PC-3 (cell line): ENCODE measurements at regions not wholly inside any gene's neighbourhood (a gene's known extent, or its start where the extent isn't known, plus 50 kb on each side); places are given as distances from the start of the nearest gene placed in this dataset.
A peak's percentile ranks its signal among the peaks of the same experiment; 100 is the strongest.

Source experiments
- ATAC-seq: fragments of 200-7000 bp; cut with Tn5 transposase; 2 replicates; pipeline ENCODE4 v1.9.1; 2020; ENCODE audit warnings: mild to moderate bottlenecking, moderate library complexity
- BruUV-seq: library from RNA; stranded (reverse); fragments of 400-500 nt; replicated peaks from 2 replicates; lab custom pipeline; 2021; lab: Mats Ljungman, UMichigan
- CTCF ChIA-PET: fragments of 300-600 bp; sonication (Branson Sonifier 250); formaldehyde crosslinking; loops from one replicate; lab custom pipeline; 2022; ENCODE audit warnings: antibody characterized with exemption; lab: Charles Lee
- POLR2A ChIA-PET: fragments of 300-600 bp; sonication (Branson Sonifier 250); formaldehyde crosslinking; loops from one replicate; lab custom pipeline; 2022; ENCODE audit warnings: antibody characterized with exemption; ENCODE audit not compliant: unreplicated experiment; lab: Charles Lee
- DNase-seq: peaks from one replicate; pipeline ENCODE4 v3.0.0-alpha.2; 2015
- H2AFZ ChIP-seq: fragments of 300-600 bp; sonication (generic); 2 replicates; pipeline ENCODE4 v1.6.0; 2016; ENCODE audit warnings: antibody characterized with exemption, low read length
- H3F3A ChIP-seq: fragments of 300-600 bp; sonication (generic); one replicate; pipeline ENCODE4 v1.6.0; 2017; ENCODE audit warnings: antibody characterized with exemption, low read length, control low read depth, mild to moderate bottlenecking; ENCODE audit not compliant: unreplicated experiment
- H3K27ac ChIP-seq: fragments of 300-600 bp; sonication (generic); 2 replicates; pipeline ENCODE4 v1.5.1; 2016; ENCODE audit warnings: mild to moderate bottlenecking, low read length
- H3K27me3 ChIP-seq: fragments of 300-600 bp; sonication (generic); 2 replicates; pipeline ENCODE4 v1.6.1; 2016; ENCODE audit warnings: low read length, mixed read lengths
- H3K36me3 ChIP-seq: fragments of 300-600 bp; sonication (generic); 2 replicates; pipeline ENCODE4 v1.6.1; 2016; ENCODE audit warnings: low read depth, mixed run types, low read length, mixed read lengths
- H3K4me1 ChIP-seq: fragments of 300-600 bp; sonication (generic); 2 replicates; pipeline ENCODE4 v1.5.1; 2016; ENCODE audit warnings: low read length; ENCODE audit not compliant: insufficient read depth
- H3K4me2 ChIP-seq: fragments of 300-600 bp; sonication (generic); 2 replicates; pipeline ENCODE4 v1.6.0; 2016; ENCODE audit warnings: low read length
- H3K4me3 ChIP-seq: fragments of 300-600 bp; sonication (generic); 2 replicates; pipeline ENCODE4 v1.5.1; 2016; ENCODE audit warnings: mild to moderate bottlenecking, low read length, mixed read lengths
- H3K79me2 ChIP-seq: fragments of 300-600 bp; sonication (generic); 2 replicates; pipeline ENCODE4 v1.6.1; 2017; ENCODE audit warnings: low read length, mixed read lengths
- H3K9ac ChIP-seq: fragments of 300-600 bp; sonication (generic); 2 replicates; pipeline ENCODE4 v1.6.0; 2016; ENCODE audit warnings: mild to moderate bottlenecking, low read length
- H3K9me2 ChIP-seq: fragments of 300-600 bp; sonication (generic); replicated peaks from 2 replicates; pipeline ENCODE4 v1.6.1; 2016; ENCODE audit warnings: mixed run types, low read length, mixed read lengths
- H3K9me3 ChIP-seq: fragments of 300-600 bp; sonication (generic); 2 replicates; pipeline ENCODE4 v1.6.1; 2016; ENCODE audit warnings: low read length, mixed read lengths
- H4K20me1 ChIP-seq: fragments of 300-600 bp; sonication (generic); 2 replicates; pipeline ENCODE4 v1.6.1; 2016; ENCODE audit warnings: low read length, mixed read lengths
- CTCF ChIP-seq: fragments of 300-600 bp; sonication (generic); conservative IDR thresholded peaks from 2 replicates; pipeline ENCODE4 v1.5.1; 2017; ENCODE audit warnings: antibody characterized with exemption, low read depth, mild to moderate bottlenecking, low read length
- EZH2 ChIP-seq: fragments of 300-600 bp; sonication (generic); IDR thresholded peaks from one replicate; pipeline ENCODE4 v1.6.1; 2017; ENCODE audit warnings: antibody characterized with exemption, mild to moderate bottlenecking, low read length; ENCODE audit not compliant: unreplicated experiment
- EZH2phosphoT487 ChIP-seq: fragments of 300-600 bp; sonication (generic); IDR thresholded peaks from 2 replicates; pipeline ENCODE4 v1.6.1; 2018; ENCODE audit warnings: mild to moderate bottlenecking, antibody characterized with exemption, low read length, borderline replicate concordance
- intact Hi-C: fragments of 100-400 bp; cut with micrococcal nuclease; formaldehyde crosslinking; loops from 2 replicates; pipeline ENCODE4 v1.9.0; 2023

GRCh38 chr11:119832202-119832935 lies 103.4 kb upstream of the NECTIN1 start:
- TF ChIP-seq EZH2phosphoT487, result no peak
- no peak for TF ChIP-seq EZH2
- TF ChIP-seq CTCF, result no peak
- peak; percentile 37 for ATAC-seq
- CTCF ChIA-PET, result no interaction called here

GRCh38 chr11:119831011-119831410 lies 102.0 kb upstream of the NECTIN1 start:
- ATAC-seq, result no peak
- BruUV-seq, result no TSS peak
- CTCF ChIA-PET, result no interaction called here

More at GRCh38 chr11:119832202-119832935, 103.4 kb upstream of the NECTIN1 start:
- no peak overlapping the region for H3K4me3 ChIP-seq
- POLR2A ChIA-PET, result no interaction called here
- no peaks in the 10 kb centered on the region for H3K9me3 ChIP-seq
- DNase-seq, result peak; percentile 6
- no peak overlapping the region for H3K27ac ChIP-seq
- no peaks in the 10 kb centered on the region for H3K9me2 ChIP-seq
- no peaks in the 10 kb centered on the region for H4K20me1 ChIP-seq
- no peaks in the 10 kb centered on the region for H3F3A ChIP-seq
- no TSS peak for BruUV-seq
- H3K79me2 ChIP-seq, result no peaks in the 10 kb centered on the region
- no peaks in the 10 kb centered on the region for H3K36me3 ChIP-seq
- H3K4me2 ChIP-seq, result no peak overlapping the region
- peak overlapping the region; percentile 41; the same call in 1 of the 2 replicates for H2AFZ ChIP-seq
- H3K4me1 ChIP-seq, result no peaks in the 10 kb centered on the region
- H3K9ac ChIP-seq, result no peak overlapping the region
- intact Hi-C loops, result no loop called here
- peaks cover 62% of the 10 kb centered on the region for H3K27me3 ChIP-seq

More at GRCh38 chr11:119831011-119831410, 102.0 kb upstream of the NECTIN1 start:
- H3K27me3 ChIP-seq, result peaks cover 67% of the 10 kb centered on the region
- H3K4me3 ChIP-seq, result no peak overlapping the region
- no peak for DNase-seq
- POLR2A ChIA-PET, result no interaction called here
- H2AFZ ChIP-seq, result no peak overlapping the region
- intact Hi-C loops, result no loop called here
- H3K4me1 ChIP-seq, result no peaks in the 10 kb centered on the region
- no peaks in the 10 kb centered on the region for H3K9me2 ChIP-seq
- H3K79me2 ChIP-seq, result no peaks in the 10 kb centered on the region
- no peaks in the 10 kb centered on the region for H3F3A ChIP-seq
- H3K27ac ChIP-seq, result no peak overlapping the region
- no peak overlapping the region for H3K4me2 ChIP-seq
- H3K9me3 ChIP-seq, result no peaks in the 10 kb centered on the region
- H3K9ac ChIP-seq, result no peak overlapping the region
- H4K20me1 ChIP-seq, result no peaks in the 10 kb centered on the region
- H3K36me3 ChIP-seq, result no peaks in the 10 kb centered on the region
- TF ChIP-seq EZH2phosphoT487 (no peak), CTCF (no peak), EZH2 (no peak)
